Smooth muscle cell (in vitro differentiated cells): ENCODE measurements at regions not wholly inside any gene's neighbourhood (a gene's known extent, or its start where the extent isn't known, plus 50 kb on each side); places are given as distances from the start of the nearest gene placed in this dataset.
"Not testable (repeated sequence)": the region's sequence is repeated elsewhere in the genome, so short reads cannot be mapped to it uniquely, and the experiment has no call there.

Experiments
- DNase-seq: peaks from one replicate; lab custom pipeline; 2025; ENCODE audit not compliant: unreplicated experiment; lab: John Stamatoyannopoulos, UW
- H2AFZ ChIP-seq: fragments of 200-600 bp; sonication (generic); 2 replicates; pipeline ENCODE4 v1.6.0; 2016; ENCODE audit warnings: antibody characterized with exemption, low read depth, mild to moderate bottlenecking
- H3F3A ChIP-seq: fragments of 200-600 bp; sonication (generic); 2 replicates; pipeline ENCODE4 v1.6.0; 2017; ENCODE audit warnings: antibody characterized with exemption, low read depth
- H3K27ac ChIP-seq: fragments of 200-600 bp; sonication (generic); 2 replicates; pipeline ENCODE4 v1.5.1; 2016; ENCODE audit warnings: low read depth, mild to moderate bottlenecking
- H3K27me3 ChIP-seq: fragments of 200-600 bp; sonication (generic); 2 replicates; pipeline ENCODE4 v1.6.1; 2016; ENCODE audit warnings: low read depth, mild to moderate bottlenecking
- H3K36me3 ChIP-seq: fragments of 200-600 bp; sonication (generic); 2 replicates; pipeline ENCODE4 v1.5.1; 2016; ENCODE audit warnings: low read depth
- H3K4me1 ChIP-seq: fragments of 200-600 bp; sonication (generic); 2 replicates; pipeline ENCODE4 v1.5.1; 2016; ENCODE audit warnings: low read depth
- H3K4me2 ChIP-seq: fragments of 200-600 bp; sonication (generic); 2 replicates; pipeline ENCODE4 v1.6.0; 2016; ENCODE audit warnings: mild to moderate bottlenecking
- H3K4me3 ChIP-seq: fragments of 200-600 bp; sonication (generic); 2 replicates; pipeline ENCODE4 v1.5.1; 2016; ENCODE audit warnings: mild to moderate bottlenecking
- H3K79me2 ChIP-seq: fragments of 200-600 bp; sonication (generic); 2 replicates; pipeline ENCODE4 v1.6.0; 2016; ENCODE audit warnings: low read depth, mild to moderate bottlenecking
- H3K9ac ChIP-seq: fragments of 200-600 bp; sonication (generic); 2 replicates; pipeline ENCODE4 v1.6.0; 2016; ENCODE audit warnings: low read depth
- H3K9me3 ChIP-seq: fragments of 200-600 bp; sonication (generic); replicated peaks from 2 replicates; pipeline ENCODE4 v1.5.1; 2016; ENCODE audit warnings: low read depth
- H4K20me1 ChIP-seq: fragments of 200-600 bp; sonication (generic); 2 replicates; pipeline ENCODE4 v1.6.0; 2016; ENCODE audit warnings: low read depth
- WGBS: methylation state at CpG from one replicate; pipeline ENCODE4 v1.1.7; 2016; ENCODE audit warnings: low lambda C conversion rate; 5-methylcytosine and 5-hydroxymethylcytosine counted together

DNA sequence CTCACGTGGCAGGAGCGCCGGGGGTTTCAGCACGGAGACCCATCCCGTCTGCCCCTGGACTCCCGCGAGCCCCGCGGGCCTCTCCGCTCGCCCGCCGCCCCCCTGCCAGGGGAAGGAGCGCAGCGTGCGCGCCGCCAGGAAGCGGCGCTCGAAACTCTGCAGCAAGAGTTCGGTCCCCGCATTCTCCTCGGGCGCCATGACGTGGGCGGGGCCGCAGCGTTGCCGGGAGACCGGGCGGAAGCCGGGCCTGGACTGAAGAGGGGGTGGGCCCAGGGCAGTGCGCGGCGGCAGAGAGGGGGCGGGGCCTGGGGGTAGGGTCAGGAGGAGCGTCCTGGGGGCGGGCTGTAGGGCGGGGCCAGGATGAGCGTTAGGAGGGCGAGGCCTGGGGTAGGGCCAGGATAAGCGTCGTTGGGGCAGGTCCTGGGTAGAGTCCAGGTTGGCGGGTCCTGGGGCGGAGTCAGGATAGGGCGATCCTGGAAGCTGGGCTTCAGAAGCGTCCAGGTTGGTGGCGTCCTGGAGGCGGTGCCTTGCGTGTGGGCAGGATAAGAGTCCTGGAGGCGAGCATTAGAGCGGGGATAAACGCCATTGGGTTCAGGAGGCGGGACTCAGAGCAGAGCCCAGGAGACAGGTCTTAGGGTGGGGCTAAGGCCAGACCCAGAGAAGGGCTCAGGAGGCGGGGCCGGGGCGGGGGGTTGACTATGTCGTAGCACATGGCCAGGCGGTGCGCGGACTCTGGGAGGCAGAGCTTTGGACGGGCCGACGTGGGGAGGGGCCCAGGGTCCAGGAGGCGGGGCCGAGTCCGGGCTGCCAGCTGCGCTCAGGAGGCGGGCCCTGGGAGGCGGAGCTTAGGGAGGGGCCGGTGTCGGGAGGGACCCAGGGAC, 229.0 kb upstream of the FRG2C start:
- Histone ChIP-seq H2AFZ (peak overlapping the region; percentile 81), H3K4me3 (peak overlapping the region; percentile 67), H3K4me2 (peak overlapping the region; percentile 88), H3K9ac (peak overlapping the region; percentile 93), H3K27ac (peak overlapping the region; percentile 96)
- H4K20me1 ChIP-seq, H3K9me3 ChIP-seq, H3K4me1 ChIP-seq, H3K36me3 ChIP-seq, H3K27me3 ChIP-seq, H3K79me2 ChIP-seq, H3F3A ChIP-seq: not testable (repeated sequence)
- under 1% methylated on average over 52 of the region's 73 CpGs for WGBS
- DNase-seq: peak; percentile 97

DNA sequence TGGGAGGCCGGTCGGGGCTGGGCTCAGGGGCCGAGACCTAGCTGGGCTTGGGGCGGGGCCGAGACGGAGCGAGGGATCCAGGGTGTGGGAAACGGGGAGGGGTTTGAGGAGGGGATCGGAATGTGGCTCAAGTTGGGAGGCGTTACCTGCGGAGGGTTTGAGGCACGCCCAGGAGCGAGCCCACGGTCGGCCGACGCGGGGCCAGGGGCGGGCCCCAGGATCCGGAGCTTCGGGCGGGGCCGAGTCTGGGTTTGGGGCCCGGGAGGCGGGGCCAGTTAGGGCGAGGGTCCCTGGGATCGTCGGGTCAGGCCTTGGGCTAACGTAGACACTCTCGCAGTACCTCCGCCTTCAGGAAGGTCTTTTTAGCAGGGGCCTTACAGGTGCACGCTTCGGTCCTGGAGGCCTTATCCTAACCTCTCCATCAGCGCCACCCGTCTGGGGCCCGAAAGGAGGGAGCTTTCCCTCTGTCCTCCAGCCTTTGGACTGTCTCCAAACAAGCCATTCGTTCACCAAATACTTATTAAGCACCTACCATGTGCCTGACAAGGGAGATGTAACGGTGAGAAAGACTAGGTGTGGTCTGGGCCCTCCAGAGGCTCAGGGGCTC, 228.2 kb upstream of the FRG2C start:
- peak overlapping the region; percentile 87 for H2AFZ ChIP-seq
- H3K9me3 ChIP-seq, H3F3A ChIP-seq, H3K27me3 ChIP-seq, H3K36me3 ChIP-seq, DNase-seq, H3K4me1 ChIP-seq, H3K79me2 ChIP-seq, H4K20me1 ChIP-seq: not testable (repeated sequence)
- H3K9ac ChIP-seq: peak overlapping the region; percentile 4
- H3K4me3 ChIP-seq: peak overlapping the region; percentile 67
- H3K27ac ChIP-seq: peak overlapping the region; percentile 96
- WGBS: 2% methylated on average over 15 of the region's 38 CpGs
- H3K4me2 ChIP-seq: peak overlapping the region; percentile 82

DNA sequence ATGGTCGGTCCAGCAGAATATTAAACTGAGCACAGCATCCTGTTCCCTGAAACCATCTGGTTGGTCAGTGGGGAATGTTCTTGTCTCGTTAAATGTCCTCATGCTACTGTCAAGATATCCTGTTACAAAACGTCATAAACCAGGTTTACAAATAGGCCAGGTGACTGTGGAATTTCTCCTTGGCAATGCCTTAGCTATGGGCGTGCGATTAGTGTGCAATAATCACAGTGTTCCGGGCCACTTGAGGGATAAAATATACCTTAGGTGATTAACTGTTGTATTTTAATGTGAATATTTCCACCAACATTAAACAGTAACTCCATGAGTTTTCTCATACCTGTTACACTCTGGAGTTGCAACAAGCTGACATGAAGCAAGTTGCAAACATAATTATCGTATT, 223.1 kb upstream of the FRG2C start:
- H3K4me3 ChIP-seq, DNase-seq, H3K36me3 ChIP-seq, H3K9me3 ChIP-seq, H3K4me1 ChIP-seq, H3K27me3 ChIP-seq, H3K79me2 ChIP-seq, H3K27ac ChIP-seq, H3K9ac ChIP-seq, H4K20me1 ChIP-seq, H3K4me2 ChIP-seq, H2AFZ ChIP-seq, H3F3A ChIP-seq: not testable (repeated sequence)
- 81% methylated on average over 7 of the region's 7 CpGs for WGBS

DNA sequence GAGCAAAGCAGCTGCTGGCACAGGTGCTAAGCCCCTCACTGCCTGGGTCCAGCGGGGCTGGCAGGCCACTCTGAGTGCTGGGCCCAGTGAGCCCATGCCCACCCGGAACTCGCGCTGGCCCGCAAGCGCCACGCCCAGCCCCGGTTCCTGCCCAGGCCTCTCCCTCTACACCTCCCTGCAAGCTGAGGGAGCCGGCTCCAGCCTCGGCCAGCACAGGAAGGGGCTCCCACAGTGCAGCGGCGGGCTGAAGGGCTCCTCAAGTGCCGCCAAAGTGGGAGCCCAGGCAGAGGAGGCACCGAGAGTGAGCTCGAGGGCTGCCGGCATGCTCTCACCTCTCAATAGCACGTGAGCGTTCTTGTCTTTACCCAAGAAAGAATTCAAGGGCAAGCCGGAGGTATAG, 219.5 kb upstream of the FRG2C start:
- not testable (repeated sequence) for H3K4me2 ChIP-seq, H2AFZ ChIP-seq, H3K79me2 ChIP-seq, H4K20me1 ChIP-seq, H3K27me3 ChIP-seq, H3K4me1 ChIP-seq, DNase-seq, H3K36me3 ChIP-seq, H3K4me3 ChIP-seq, H3K27ac ChIP-seq, H3K9me3 ChIP-seq, H3K9ac ChIP-seq, H3F3A ChIP-seq
- WGBS: 94% methylated on average over 15 of the region's 19 CpGs

DNA sequence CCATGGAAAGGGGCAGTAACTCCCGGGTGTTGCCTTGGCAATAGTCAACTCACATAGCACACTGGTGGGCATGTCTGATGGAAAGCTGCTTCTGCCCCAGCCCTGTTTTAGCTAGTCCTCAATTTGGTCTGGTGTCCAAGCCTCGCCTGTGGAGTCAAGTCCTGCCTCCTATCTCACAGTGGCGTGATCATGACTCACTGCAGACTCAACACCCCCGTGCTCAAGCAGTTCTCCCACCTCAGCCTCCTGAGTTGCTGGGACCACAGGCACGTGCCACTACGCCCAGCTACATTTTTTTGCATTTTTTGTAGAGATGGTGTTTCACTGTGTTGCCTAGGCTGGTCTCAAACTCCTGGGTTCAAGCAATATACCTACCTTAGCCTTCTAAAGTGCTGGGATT, 218.9 kb upstream of the FRG2C start:
- not testable (repeated sequence) for H3K9me3 ChIP-seq, H3K4me1 ChIP-seq, H3K27me3 ChIP-seq, H3K36me3 ChIP-seq, H3K27ac ChIP-seq, H3K79me2 ChIP-seq, H3K4me2 ChIP-seq, H3K4me3 ChIP-seq, H3K9ac ChIP-seq, H3F3A ChIP-seq, H4K20me1 ChIP-seq, H2AFZ ChIP-seq, DNase-seq
- 71% methylated on average over 6 of the region's 6 CpGs for WGBS

DNA sequence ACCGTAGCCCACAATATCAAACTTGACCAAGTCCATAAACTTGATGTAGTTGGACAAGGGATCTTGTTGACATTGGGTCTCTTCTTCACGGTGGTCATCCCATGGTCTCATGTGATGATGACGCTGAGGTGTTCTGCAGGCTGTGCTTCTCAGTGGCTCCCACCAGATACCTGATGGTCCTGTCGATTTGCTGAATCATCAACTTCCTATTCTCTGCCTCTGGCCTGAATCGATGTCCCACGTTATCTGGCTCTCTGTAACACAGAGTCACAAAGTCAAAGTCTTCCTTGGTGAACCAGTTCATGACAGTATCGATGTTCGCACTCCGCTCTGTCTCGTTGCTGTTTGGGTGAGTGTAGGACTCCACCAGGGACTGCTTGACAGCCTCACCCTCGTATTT, 217.2 kb upstream of the FRG2C start:
- not testable (repeated sequence) for H3K4me3 ChIP-seq, H3K4me2 ChIP-seq, H4K20me1 ChIP-seq, H2AFZ ChIP-seq, H3K79me2 ChIP-seq, H3K4me1 ChIP-seq, DNase-seq, H3F3A ChIP-seq, H3K27me3 ChIP-seq, H3K9me3 ChIP-seq, H3K9ac ChIP-seq, H3K36me3 ChIP-seq, H3K27ac ChIP-seq
- 95% methylated on average over 11 of the region's 11 CpGs for WGBS

DNA sequence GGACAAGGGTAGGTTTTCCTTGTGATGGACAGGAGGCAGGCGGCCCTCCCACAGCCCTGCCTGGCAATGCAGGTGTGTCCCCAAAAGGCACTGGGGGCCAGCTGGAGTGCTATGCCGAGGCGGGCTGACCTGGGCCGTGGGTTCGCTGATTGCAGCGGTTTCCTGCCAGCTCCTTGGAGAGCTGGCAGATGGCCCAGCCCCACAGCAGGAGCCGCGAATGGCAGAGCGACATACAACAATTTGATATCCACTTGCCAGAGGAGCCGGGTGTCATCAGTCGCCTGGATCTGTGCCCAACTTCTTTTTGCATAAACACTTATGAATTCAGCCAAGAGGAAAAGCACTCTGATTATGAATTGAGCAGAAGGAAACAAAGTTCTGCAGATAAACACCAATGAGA, 210.8 kb upstream of the FRG2C start:
- 82% methylated on average over 11 of the region's 11 CpGs for WGBS
- H3K27ac ChIP-seq, H3K36me3 ChIP-seq, H3K9ac ChIP-seq, H3K9me3 ChIP-seq, H3K4me3 ChIP-seq, H3K79me2 ChIP-seq, H3K27me3 ChIP-seq, H3K4me1 ChIP-seq, H4K20me1 ChIP-seq, H3K4me2 ChIP-seq, DNase-seq, H2AFZ ChIP-seq, H3F3A ChIP-seq: not testable (repeated sequence)

DNA sequence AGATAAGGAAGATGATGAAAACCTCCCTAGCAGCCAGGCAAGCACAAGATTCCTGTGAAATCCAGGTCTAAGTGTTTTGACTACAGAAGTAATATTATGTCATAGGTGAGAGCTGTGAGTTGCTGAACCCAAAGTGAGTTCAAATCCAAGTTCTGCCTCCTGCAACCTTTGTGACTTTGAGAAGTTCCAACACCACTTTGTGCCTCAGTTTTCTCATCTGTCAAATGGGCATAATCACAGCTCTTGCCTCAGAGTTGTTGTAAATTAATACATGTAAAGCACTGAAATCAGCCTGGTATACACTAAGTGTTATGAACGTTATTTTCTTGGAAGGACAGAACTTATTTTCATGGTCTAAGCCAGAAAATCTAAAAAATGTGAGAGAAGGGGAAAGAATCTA, 210.3 kb upstream of the FRG2C start:
- DNase-seq, H3K4me2 ChIP-seq, H3K4me1 ChIP-seq, H4K20me1 ChIP-seq, H3F3A ChIP-seq, H3K9ac ChIP-seq, H3K79me2 ChIP-seq, H3K27me3 ChIP-seq, H3K9me3 ChIP-seq, H3K4me3 ChIP-seq, H2AFZ ChIP-seq, H3K36me3 ChIP-seq, H3K27ac ChIP-seq: not testable (repeated sequence)
- WGBS: 100% methylated on average over 1 of the region's 1 CpG
